Ovary (tissue), 7 donors: ENCODE measurements at regions not wholly inside any gene's neighbourhood (a gene's known extent, or its start where the extent isn't known, plus 50 kb on each side); places are given as distances from the start of the nearest gene placed in this dataset.

Experiments
- DNase-seq, 5 donors: peaks; one replicate each; pipeline ENCODE4 v3.0.0-alpha.2; 2019 to 2020
- H3K27ac ChIP-seq, 2 donors: fragments of 200-600 bp; one replicate each; pipeline versions ENCODE4 v1.5.1 to v1.8.0; 2019 to 2022
- H3K27me3 ChIP-seq: fragments of 200-600 bp; one replicate; pipeline ENCODE4 v1.8.0; 2022
- H3K36me3 ChIP-seq: fragments of 200-600 bp; sonication (generic); one replicate; pipeline ENCODE4 v1.5.1; 2019
- H3K4me1 ChIP-seq: one replicate; pipeline ENCODE4 v1.8.1; 2013; ENCODE audit warnings: mild to moderate bottlenecking, moderate library complexity; ENCODE audit not compliant: insufficient read depth
- H3K4me3 ChIP-seq: fragments of 200-600 bp; sonication (generic); one replicate; pipeline ENCODE4 v1.5.1; 2017
- H3K9me3 ChIP-seq, 2 donors: fragments of 200-600 bp in 1 of 2; sonication (generic) in 1 of 2; one replicate each; pipeline versions ENCODE4 v1.5.1 to v1.8.1; 2013 to 2019; ENCODE audit warnings: mild to moderate bottlenecking in 1 of 2, moderate library complexity in 1 of 2
- EP300 ChIP-seq: sonication (generic); formaldehyde crosslinking; IDR thresholded peaks from one replicate; pipeline ENCODE4 v1.6.1; 2017; ENCODE audit warnings: antibody characterized with exemption
- POLR2A ChIP-seq: fragments of 450-650 bp; IDR thresholded peaks from one replicate; pipeline ENCODE4 v1.6.1; 2017; ENCODE audit warnings: antibody characterized with exemption, mild to moderate bottlenecking, moderate library complexity
- whole genome bisulfite sequencing, 3 donors: extraction: QIAGEN DNeasy Blood & Tissue Kit in 1 of 3; methylation state at CpG; one replicate each; pipeline versions ENCODE4 v1.1.5 to v1.1.7; 2013 to 2017; 5-methylcytosine and 5-hydroxymethylcytosine counted together
- intact Hi-C, 4 donors: fragments of 100-400 bp; cut with DNase I; formaldehyde crosslinking; loops; one replicate each; pipeline versions ENCODE4 v1.11.0 to v1.15.1; 2022 to 2023
- TF ChIP-seq, protein P1 (sequence below), 3 donors: fragments of 450-650 bp in 2 of 3; fragments of 200-600 bp in 1 of 3; IDR thresholded peaks; one replicate each; pipeline versions ENCODE4 v1.5.1 to v1.8.0; 2016 to 2022; ENCODE audit warnings: antibody characterized with exemption in 3 of 3, mild to moderate bottlenecking in 1 of 3
- donor health status: DM: no; HTN: no; CAD: no; lungs with moderate emphysema.
- donor health status: DM: no; HTN: no; CAD: no.
- donor health status: Bipolar disorder and iron deficiency.
- donor health status: DM: no; HTN: no; CAD: no.
- donor health status: DM: yes; HTN: yes; CAD: no.

DNA sequence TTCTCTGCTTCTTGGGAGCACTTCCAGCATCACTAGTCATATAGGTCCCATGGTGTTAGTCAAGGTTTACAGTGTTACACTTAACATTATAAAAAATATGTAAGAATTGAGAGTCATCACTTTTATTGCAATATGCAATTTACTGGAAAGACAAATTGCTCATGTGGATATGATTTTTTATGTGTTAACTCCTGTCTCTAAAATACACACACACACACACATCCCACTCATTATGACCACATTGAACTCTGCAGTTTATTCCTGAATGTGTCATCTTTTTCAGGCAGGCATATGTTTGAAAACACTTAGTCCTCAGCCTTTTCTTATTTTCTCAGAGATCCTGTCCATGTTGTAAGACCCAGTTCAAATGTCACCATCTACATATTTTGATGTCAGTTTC is 148.5 kb upstream of the MRPS30 start:
- Histone ChIP-seq H3K27ac (no peak overlapping the region), H3K9me3 (no peaks in the 10 kb centered on the region), H3K4me1 (no peaks in the 10 kb centered on the region), H3K27me3 (no peaks in the 10 kb centered on the region), H3K4me3 (no peak overlapping the region), H3K36me3 (no peaks in the 10 kb centered on the region)
- TF ChIP-seq POLR2A (no peak), EP300 (no peak)
- TF ChIP-seq, protein P1, sequence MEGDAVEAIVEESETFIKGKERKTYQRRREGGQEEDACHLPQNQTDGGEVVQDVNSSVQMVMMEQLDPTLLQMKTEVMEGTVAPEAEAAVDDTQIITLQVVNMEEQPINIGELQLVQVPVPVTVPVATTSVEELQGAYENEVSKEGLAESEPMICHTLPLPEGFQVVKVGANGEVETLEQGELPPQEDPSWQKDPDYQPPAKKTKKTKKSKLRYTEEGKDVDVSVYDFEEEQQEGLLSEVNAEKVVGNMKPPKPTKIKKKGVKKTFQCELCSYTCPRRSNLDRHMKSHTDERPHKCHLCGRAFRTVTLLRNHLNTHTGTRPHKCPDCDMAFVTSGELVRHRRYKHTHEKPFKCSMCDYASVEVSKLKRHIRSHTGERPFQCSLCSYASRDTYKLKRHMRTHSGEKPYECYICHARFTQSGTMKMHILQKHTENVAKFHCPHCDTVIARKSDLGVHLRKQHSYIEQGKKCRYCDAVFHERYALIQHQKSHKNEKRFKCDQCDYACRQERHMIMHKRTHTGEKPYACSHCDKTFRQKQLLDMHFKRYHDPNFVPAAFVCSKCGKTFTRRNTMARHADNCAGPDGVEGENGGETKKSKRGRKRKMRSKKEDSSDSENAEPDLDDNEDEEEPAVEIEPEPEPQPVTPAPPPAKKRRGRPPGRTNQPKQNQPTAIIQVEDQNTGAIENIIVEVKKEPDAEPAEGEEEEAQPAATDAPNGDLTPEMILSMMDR (IDR thresholded peaks at IDR 0.05): no peak
- no peak for DNase-seq
- intact Hi-C loops: no loop called here

- Histone ChIP-seq H3K4me3 (no peak overlapping the region), H3K4me1 (no peaks in the 10 kb centered on the region), H3K27ac (no peak overlapping the region), H3K9me3 (no peaks in the 10 kb centered on the region), H3K36me3 (no peaks in the 10 kb centered on the region), H3K27me3 (no peaks in the 10 kb centered on the region)
- 11 to 14% (median 13%) methylated on average over 3 of the region's 3 CpGs for WGBS, 3 donors
- intact Hi-C loops: no loop called here
- TF ChIP-seq EP300 (no peak), POLR2A (no peak)
- TF ChIP-seq, protein P1 (IDR thresholded peaks at IDR 0.05): no peak
- no peak for DNase-seq
Measured at GRCh38 chr5:44659334-44659733, 149.4 kb upstream of the MRPS30 start.

GRCh38 chr5:44652674-44653073 is 156.1 kb upstream of the MRPS30 start:
- WGBS, 3 donors: 50 to 69% (median 68%) methylated on average over 2 of the region's 2 CpGs

DNA sequence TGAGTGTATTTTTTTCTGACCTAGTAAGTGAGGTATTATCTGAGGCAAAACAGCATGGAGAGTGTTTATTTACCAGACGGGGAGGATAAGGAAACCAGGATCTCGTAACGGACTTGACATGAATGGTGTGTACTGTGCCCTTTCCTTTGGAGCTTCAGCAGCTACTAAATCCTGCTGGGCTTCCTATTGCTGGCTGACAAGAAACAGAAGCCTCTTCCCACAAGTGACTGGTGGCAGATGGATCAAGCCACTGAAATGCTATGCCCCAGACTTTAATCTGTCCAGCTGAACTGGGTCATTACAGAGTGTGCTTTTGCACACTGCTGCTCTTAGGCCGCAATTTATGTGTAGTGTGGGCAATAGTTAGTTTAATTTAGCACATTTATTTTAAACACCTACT is 162.7 kb upstream of the MRPS30 start:
- no peak for DNase-seq
- H3K27me3 ChIP-seq: no peaks in the 10 kb centered on the region
- H3K27ac ChIP-seq: no peak overlapping the region
- WGBS, 3 donors: 43 to 58% (median 56%) methylated on average over 4 of the region's 4 CpGs
- no peaks in the 10 kb centered on the region for H3K4me1 ChIP-seq
- TF ChIP-seq, protein P1 (IDR thresholded peaks at IDR 0.05): no peak
- TF ChIP-seq POLR2A: no peak
- no peak for TF ChIP-seq EP300
- H3K4me3 ChIP-seq: no peak overlapping the region
- H3K36me3 ChIP-seq: no peaks in the 10 kb centered on the region
- intact Hi-C loops: no loop called here
- no peaks in the 10 kb centered on the region for H3K9me3 ChIP-seq

More at GRCh38 chr5:44652674-44653073, 156.1 kb upstream of the MRPS30 start:
- intact Hi-C loops: no loop called here
- H3K4me3 ChIP-seq: no peak overlapping the region
- no peak overlapping the region for H3K27ac ChIP-seq
- no peaks in the 10 kb centered on the region for H3K27me3 ChIP-seq
- H3K9me3 ChIP-seq: no peaks in the 10 kb centered on the region
- DNase-seq: no peak
- H3K36me3 ChIP-seq: no peaks in the 10 kb centered on the region
- TF ChIP-seq, protein P1 (IDR thresholded peaks at IDR 0.05): no peak
- TF ChIP-seq POLR2A (no peak), EP300 (no peak)
- H3K4me1 ChIP-seq: no peaks in the 10 kb centered on the region

DNA sequence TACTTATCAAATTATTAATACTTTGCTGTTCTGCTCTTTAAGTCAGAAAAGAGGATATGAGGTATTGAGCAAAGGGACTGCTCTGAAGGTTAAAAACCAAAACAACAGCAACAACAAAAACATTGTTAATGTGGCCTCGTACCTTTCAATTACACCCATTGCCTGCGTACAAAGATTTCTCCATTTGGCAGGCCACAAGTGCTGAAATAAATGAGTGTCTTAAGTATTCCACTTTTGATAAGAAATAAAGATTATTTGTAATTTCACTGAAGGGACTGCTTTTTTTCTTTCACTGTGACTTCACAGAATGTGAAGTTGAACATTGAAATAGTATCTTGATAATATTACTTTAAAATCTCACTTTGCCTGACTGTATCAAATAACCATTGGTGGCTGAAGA is 163.2 kb upstream of the MRPS30 start:
- no peak overlapping the region for H3K4me3 ChIP-seq
- TF ChIP-seq POLR2A (no peak), EP300 (no peak)
- TF ChIP-seq, protein P1 (IDR thresholded peaks at IDR 0.05): no peak
- H3K27me3 ChIP-seq: no peaks in the 10 kb centered on the region
- H3K9me3 ChIP-seq: no peaks in the 10 kb centered on the region
- no peaks in the 10 kb centered on the region for H3K36me3 ChIP-seq
- no peak overlapping the region for H3K27ac ChIP-seq
- DNase-seq: no peak
- no peaks in the 10 kb centered on the region for H3K4me1 ChIP-seq
- intact Hi-C loops: no loop called here
- WGBS, 3 donors: 66 to 81% (median 73%) methylated on average over 2 of the region's 2 CpGs
